ENCODE measurements at regions not wholly inside any gene's neighbourhood (a gene's known extent, or its start where the extent isn't known, plus 50 kb on each side); places are given as distances from the start of the nearest gene placed in this dataset.
"Not testable (repeated sequence)": the region's sequence is repeated elsewhere in the genome, so short reads cannot be mapped to it uniquely, and the experiment has no call there.

GRCh38 chrX:22594766-22595165, 322.1 kb downstream of the CBLL2 start:
- Mint-ChIP-seq H3K27me3 (no peaks in the 10 kb centered on the region), H3K4me1 (ENCODE audit: low read depth) (no peaks in the 10 kb centered on the region), H3K4me3 (ENCODE audit: low read depth) (no peak overlapping the region), H3K27ac (no peak overlapping the region), H3K36me3 (ENCODE audit: insufficient read depth) (no peaks in the 10 kb centered on the region), H3K9me3 (ENCODE audit: low read depth) (no peaks in the 10 kb centered on the region)
- TF ChIP-seq, protein P1, sequence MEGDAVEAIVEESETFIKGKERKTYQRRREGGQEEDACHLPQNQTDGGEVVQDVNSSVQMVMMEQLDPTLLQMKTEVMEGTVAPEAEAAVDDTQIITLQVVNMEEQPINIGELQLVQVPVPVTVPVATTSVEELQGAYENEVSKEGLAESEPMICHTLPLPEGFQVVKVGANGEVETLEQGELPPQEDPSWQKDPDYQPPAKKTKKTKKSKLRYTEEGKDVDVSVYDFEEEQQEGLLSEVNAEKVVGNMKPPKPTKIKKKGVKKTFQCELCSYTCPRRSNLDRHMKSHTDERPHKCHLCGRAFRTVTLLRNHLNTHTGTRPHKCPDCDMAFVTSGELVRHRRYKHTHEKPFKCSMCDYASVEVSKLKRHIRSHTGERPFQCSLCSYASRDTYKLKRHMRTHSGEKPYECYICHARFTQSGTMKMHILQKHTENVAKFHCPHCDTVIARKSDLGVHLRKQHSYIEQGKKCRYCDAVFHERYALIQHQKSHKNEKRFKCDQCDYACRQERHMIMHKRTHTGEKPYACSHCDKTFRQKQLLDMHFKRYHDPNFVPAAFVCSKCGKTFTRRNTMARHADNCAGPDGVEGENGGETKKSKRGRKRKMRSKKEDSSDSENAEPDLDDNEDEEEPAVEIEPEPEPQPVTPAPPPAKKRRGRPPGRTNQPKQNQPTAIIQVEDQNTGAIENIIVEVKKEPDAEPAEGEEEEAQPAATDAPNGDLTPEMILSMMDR (IDR thresholded peaks at IDR 0.05; ENCODE audit: unreplicated experiment): no peak
- DNase-seq (ENCODE audit: low spot score, unreplicated experiment): no peak

DNA sequence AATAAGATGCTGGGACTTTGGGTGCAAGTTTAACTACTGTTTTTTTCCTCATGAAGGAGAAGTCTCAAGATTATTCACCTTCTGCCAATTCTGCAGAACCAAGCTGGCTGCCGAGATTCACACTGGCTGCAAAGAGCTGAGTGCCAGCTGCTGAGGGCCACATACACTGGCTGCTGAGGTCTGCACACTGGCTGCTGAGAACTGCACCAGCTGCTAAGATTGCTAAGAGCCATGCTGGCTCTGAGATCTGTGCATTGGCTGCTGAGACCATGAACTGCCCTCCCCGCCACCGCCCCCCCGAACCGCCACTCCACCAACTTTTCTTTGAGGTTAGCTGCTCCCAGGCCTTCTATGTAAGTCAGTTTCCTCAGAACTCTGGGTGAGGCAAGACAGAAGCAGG, 330.3 kb downstream of the CBLL2 start:
- no peak overlapping the region for H3K27ac Mint-ChIP-seq
- no peaks in the 10 kb centered on the region for H3K36me3 Mint-ChIP-seq (ENCODE audit: insufficient read depth)
- H3K4me3 Mint-ChIP-seq (ENCODE audit: low read depth): no peak overlapping the region
- no peak for DNase-seq (ENCODE audit: low spot score, unreplicated experiment)
- TF ChIP-seq, protein P1 (IDR thresholded peaks at IDR 0.05; ENCODE audit: unreplicated experiment): no peak
- H3K27me3 Mint-ChIP-seq: no peaks in the 10 kb centered on the region
- peaks cover 10% of the 10 kb centered on the region for H3K9me3 Mint-ChIP-seq (ENCODE audit: low read depth)
- H3K4me1 Mint-ChIP-seq (ENCODE audit: low read depth): no peaks in the 10 kb centered on the region

DNA sequence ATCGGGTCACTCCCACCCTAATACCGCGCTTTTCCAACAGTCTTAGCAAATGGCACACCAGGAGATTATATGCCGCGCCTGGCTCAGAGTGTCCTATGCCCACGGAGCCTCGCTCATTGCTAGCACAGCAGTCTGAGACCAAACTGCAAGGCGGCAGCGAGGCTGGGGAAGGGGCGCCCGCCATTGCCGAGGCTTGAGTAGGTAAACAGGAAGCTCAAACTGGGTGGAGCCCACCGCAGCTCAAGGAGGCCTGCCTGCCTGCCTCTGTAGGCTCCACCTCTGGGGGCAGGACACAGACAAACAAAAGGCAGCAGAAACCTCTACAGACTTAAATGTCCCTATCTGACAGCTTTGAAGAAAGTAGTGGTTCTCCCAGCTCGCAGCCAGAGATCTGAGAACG, 336.7 kb downstream of the CBLL2 start:
- H3K27me3 Mint-ChIP-seq; H3K4me1 Mint-ChIP-seq (ENCODE audit: low read depth); DNase-seq (ENCODE audit: low spot score, unreplicated experiment); H3K36me3 Mint-ChIP-seq (ENCODE audit: insufficient read depth); H3K27ac Mint-ChIP-seq; H3K4me3 Mint-ChIP-seq (ENCODE audit: low read depth): not testable (repeated sequence)
- H3K9me3 Mint-ChIP-seq (ENCODE audit: low read depth): peaks cover 26% of the 10 kb centered on the region

DNA sequence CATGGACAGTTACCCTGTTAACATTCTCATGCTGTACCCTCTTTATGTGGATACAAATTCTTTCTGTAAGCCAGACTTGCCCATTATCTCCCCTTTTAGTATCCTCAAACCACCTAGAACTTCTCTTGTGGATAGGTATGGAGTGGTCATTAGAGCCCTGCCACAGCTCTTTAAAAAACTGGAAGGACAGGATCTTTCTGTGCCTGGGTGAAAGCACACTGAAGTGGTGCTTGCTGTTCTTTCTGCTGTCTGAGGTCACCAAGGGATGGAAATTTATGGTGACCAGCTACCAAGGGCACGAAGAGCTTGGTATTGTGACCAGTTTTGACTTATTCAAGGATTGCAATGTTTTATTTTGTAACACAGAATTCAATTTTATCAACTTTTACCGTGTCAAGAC, 344.2 kb downstream of the CBLL2 start:
- H3K4me1 Mint-ChIP-seq (ENCODE audit: low read depth): no peaks in the 10 kb centered on the region
- TF ChIP-seq, protein P1 (IDR thresholded peaks at IDR 0.05; ENCODE audit: unreplicated experiment): no peak
- no peaks in the 10 kb centered on the region for H3K36me3 Mint-ChIP-seq (ENCODE audit: insufficient read depth)
- H3K27me3 Mint-ChIP-seq: no peaks in the 10 kb centered on the region
- H3K27ac Mint-ChIP-seq: no peak overlapping the region
- H3K9me3 Mint-ChIP-seq (ENCODE audit: low read depth): peaks cover 9% of the 10 kb centered on the region
- DNase-seq (ENCODE audit: low spot score, unreplicated experiment): no peak
- no peak overlapping the region for H3K4me3 Mint-ChIP-seq (ENCODE audit: low read depth)

GRCh38 chrX:22627576-22627975, 354.9 kb downstream of the CBLL2 start:
- Mint-ChIP-seq H3K27me3 (no peaks in the 10 kb centered on the region), H3K27ac (no peak overlapping the region), H3K9me3 (ENCODE audit: low read depth) (no peaks in the 10 kb centered on the region), H3K4me3 (ENCODE audit: low read depth) (no peak overlapping the region), H3K36me3 (ENCODE audit: insufficient read depth) (no peaks in the 10 kb centered on the region), H3K4me1 (ENCODE audit: low read depth) (no peaks in the 10 kb centered on the region)
- TF ChIP-seq, protein P1 (IDR thresholded peaks at IDR 0.05; ENCODE audit: unreplicated experiment): no peak
- DNase-seq (ENCODE audit: low spot score, unreplicated experiment): no peak

DNA sequence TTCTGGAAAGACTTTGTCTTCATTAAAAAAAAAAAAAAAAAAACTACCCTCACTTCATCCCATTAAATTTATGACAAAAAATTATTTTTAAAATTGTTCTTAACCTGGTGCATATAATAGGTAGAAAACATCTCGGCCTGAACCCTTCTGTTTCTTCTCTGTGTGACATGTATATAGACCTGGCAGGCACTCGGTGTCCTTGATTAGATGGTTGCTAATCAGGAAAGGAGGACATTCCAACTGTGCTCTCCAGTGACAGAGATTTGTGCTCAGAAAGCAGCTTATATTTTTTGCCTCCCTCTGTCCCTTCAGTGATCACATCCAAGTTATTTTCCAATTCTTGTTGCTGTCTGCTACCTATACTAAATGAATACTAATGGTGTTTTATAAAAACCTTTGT, 355.6 kb downstream of the CBLL2 start:
- Mint-ChIP-seq H3K27me3 (no peaks in the 10 kb centered on the region), H3K9me3 (ENCODE audit: low read depth) (no peaks in the 10 kb centered on the region), H3K4me3 (ENCODE audit: low read depth) (no peak overlapping the region), H3K4me1 (ENCODE audit: low read depth) (no peaks in the 10 kb centered on the region), H3K36me3 (ENCODE audit: insufficient read depth) (no peaks in the 10 kb centered on the region), H3K27ac (no peak overlapping the region)
- no peak for DNase-seq (ENCODE audit: low spot score, unreplicated experiment)
- TF ChIP-seq, protein P1 (IDR thresholded peaks at IDR 0.05; ENCODE audit: unreplicated experiment): no peak

All from progenitor cell of endocrine pancreas (in vitro differentiated cells).